ENCODE measurements at regions not wholly inside any gene's neighbourhood (a gene's known extent, or its start where the extent isn't known, plus 50 kb on each side); places are given as distances from the start of the nearest gene placed in this dataset.

- DNase-seq (ENCODE audit: low read depth in 2 of 2): no peak
- no peak overlapping the region for H3K4me3 ChIP-seq (replicated peaks in 1 of 2; ENCODE audit: low read depth in 2 of 2, low read length in 2 of 2)
- TF ChIP-seq, protein P1, sequence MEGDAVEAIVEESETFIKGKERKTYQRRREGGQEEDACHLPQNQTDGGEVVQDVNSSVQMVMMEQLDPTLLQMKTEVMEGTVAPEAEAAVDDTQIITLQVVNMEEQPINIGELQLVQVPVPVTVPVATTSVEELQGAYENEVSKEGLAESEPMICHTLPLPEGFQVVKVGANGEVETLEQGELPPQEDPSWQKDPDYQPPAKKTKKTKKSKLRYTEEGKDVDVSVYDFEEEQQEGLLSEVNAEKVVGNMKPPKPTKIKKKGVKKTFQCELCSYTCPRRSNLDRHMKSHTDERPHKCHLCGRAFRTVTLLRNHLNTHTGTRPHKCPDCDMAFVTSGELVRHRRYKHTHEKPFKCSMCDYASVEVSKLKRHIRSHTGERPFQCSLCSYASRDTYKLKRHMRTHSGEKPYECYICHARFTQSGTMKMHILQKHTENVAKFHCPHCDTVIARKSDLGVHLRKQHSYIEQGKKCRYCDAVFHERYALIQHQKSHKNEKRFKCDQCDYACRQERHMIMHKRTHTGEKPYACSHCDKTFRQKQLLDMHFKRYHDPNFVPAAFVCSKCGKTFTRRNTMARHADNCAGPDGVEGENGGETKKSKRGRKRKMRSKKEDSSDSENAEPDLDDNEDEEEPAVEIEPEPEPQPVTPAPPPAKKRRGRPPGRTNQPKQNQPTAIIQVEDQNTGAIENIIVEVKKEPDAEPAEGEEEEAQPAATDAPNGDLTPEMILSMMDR (IDR thresholded peaks at IDR 0.05; ENCODE audit: low read depth, low read length): no peak
These were observed 599.4 kb downstream of the RNF144A start for GRCh38 chr2:7516484-7517063.

DNA sequence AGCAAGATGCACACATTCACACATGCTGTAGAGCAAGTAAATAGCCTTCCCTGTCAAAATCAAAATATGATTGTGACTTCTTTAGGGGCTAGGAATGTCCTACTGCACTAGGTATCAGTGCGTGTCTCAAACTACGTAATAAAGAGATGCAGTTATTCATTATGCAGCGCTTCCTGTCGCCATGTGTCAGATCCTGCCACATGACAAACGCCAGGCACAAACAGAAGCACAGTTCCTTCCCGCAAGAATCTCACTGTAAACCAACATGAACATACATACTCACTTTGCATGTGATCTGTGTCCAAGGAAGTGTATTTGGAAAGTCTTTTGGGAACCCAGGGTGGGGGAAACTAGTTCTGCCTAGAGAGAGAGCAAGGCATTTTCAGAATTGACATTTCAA lies 599.9 kb downstream of the RNF144A start:
- TF ChIP-seq, protein P1 (IDR thresholded peaks at IDR 0.05; ENCODE audit: low read depth, low read length): no peak
- H3K4me3 ChIP-seq (replicated peaks in 1 of 2; ENCODE audit: low read depth in 2 of 2, low read length in 2 of 2): no peak overlapping the region
- peak in 1 of 2 donors; percentile 6 for DNase-seq (ENCODE audit: low read depth in 2 of 2)

- TF ChIP-seq, protein P1 (IDR thresholded peaks at IDR 0.05; ENCODE audit: low read depth, low read length): no peak
- DNase-seq (ENCODE audit: low read depth in 2 of 2): no peak
- no peak overlapping the region for H3K4me3 ChIP-seq (replicated peaks in 1 of 2; ENCODE audit: low read depth in 2 of 2, low read length in 2 of 2)
These were observed 600.6 kb downstream of the RNF144A start for GRCh38 chr2:7517851-7518250.

DNA sequence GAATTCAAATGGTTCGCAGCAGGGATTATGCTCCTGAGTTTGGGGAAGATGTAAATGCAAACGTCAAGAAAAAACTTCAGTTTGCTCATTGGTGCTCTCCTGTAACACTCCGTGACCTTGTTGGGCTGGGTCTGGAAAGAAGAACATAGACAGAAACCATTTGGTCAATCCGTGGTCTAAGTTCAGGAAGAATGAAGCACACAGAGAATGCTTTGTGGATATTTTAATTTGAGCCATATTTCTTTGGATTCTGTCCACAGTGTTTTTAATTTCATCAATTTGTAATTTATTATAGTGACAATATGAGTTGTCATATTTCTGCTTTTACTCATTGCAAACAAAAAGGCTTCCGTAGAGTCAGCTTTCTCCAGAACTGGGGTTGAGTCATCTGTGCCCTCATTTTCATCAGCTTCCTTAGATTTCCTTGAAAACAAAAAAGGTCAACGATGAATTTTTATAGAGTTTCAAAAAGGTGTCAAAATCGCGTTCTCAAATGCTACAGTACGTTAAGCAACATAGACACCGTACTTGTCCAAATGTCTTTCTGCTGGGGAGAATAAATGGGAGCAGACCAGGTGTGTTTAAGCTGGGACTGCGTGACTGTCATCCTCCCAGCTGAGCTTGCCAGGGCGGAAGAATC lies 606.4 kb downstream of the RNF144A start:
- TF ChIP-seq, protein P1 (IDR thresholded peaks at IDR 0.05; ENCODE audit: low read depth, low read length): no peak
- H3K4me3 ChIP-seq (replicated peaks in 1 of 2; ENCODE audit: low read depth in 2 of 2, low read length in 2 of 2): no peak overlapping the region
- DNase-seq (ENCODE audit: low read depth in 2 of 2): no peak

DNA sequence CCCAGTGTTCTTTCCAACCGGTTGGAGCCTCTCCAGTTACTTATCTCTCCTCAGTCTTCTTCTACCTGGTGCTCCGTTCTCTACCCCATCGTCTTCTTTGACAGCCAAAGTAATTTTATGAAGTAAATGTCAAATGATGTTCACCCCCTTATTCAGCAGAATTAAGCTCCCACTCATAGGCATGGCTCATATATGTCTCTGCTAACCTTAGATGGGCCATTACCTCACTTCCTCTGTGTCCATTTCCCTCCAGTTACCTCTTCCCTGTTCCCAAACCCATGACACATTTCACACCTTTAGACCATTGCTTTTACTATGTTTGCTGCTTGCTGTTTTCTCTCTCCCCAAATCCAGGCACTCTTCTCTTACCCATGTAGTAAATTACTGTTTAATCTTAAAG lies 607.0 kb downstream of the RNF144A start:
- H3K4me3 ChIP-seq (replicated peaks in 1 of 2; ENCODE audit: low read depth in 2 of 2, low read length in 2 of 2): no peak overlapping the region
- no peak for DNase-seq (ENCODE audit: low read depth in 2 of 2)
- TF ChIP-seq, protein P1 (IDR thresholded peaks at IDR 0.05; ENCODE audit: low read depth, low read length): no peak

- H3K4me3 ChIP-seq (replicated peaks in 1 of 2; ENCODE audit: low read depth in 2 of 2, low read length in 2 of 2): no peak overlapping the region
- TF ChIP-seq, protein P1 (IDR thresholded peaks at IDR 0.05; ENCODE audit: low read depth, low read length): no peak
- DNase-seq (ENCODE audit: low read depth in 2 of 2): no peak
These were observed 608.5 kb downstream of the RNF144A start for GRCh38 chr2:7525746-7526145.
